HG03460 (cell line): ENCODE measurements at regions not wholly inside any gene's neighbourhood (a gene's known extent, or its start where the extent isn't known, plus 50 kb on each side); places are given as distances from the start of the nearest gene placed in this dataset.

Experiments used
- ATAC-seq: cut with Tn5 transposase; IDR thresholded peaks from one replicate; pipeline ENCODE4 v1.9.1; 2021; ENCODE audit not compliant: unreplicated experiment

- ATAC-seq: no peak
Measured at GRCh38 chr9:113701774-113702755, 174.0 kb upstream of the ZNF618 start.

DNA sequence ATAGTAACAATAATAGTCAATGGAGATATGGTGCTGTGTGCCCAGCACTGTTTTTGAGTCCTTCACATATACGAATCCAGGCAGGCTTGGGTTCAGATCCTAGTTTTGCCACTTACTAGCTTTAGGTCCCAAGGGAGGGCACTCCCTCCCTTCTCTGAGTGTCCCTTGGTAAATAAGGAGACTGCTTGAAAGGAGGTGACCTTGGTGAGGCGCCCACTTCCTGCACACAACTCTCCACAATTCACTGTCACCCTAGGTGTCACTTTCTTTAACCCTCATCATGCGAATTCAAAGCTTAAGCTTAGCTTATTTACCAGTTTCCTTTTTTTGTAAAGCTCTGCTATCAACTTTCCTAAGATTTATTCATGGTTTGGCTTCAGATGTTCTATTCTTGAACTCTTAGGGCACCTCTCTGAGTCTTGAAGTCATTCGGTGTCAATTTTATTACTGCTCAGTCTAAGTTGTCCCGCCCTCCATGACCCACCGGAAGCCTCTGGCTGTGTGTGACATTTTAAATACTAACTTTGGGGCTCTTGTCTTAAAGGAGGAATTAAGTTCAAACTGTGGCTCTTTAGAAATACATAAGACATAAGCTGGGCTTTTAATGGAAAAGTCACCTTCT, 170.7 kb upstream of the ZNF618 start:
- no peak for ATAC-seq

DNA sequence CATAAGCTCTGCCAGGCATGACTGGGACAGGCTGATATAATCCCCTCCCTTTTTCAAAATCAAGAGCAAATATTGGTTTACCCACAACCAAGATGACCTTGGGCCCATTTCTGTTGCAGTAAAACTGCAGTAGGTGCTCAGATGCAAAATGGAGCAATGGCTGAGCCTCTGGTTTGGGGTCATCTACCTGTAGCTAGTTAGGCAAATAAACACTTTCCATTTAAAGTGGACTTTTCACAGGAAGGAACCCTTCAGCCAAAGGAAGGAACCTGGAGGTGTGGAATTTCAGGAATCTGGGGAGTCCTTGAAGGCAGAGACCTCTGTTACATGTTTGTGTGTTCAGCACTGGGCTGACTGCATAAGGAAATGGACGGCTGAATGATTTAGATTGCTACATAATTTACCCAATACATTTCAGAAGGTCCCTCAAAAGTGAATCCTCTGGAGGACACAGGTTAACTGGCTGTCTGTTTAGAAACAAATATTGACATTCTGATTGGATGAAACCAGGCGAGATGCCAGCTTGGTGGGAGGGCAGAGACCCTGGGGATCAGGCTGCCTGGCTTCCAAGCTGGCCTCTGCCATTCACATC, 170.1 kb upstream of the ZNF618 start:
- ATAC-seq: no peak

DNA sequence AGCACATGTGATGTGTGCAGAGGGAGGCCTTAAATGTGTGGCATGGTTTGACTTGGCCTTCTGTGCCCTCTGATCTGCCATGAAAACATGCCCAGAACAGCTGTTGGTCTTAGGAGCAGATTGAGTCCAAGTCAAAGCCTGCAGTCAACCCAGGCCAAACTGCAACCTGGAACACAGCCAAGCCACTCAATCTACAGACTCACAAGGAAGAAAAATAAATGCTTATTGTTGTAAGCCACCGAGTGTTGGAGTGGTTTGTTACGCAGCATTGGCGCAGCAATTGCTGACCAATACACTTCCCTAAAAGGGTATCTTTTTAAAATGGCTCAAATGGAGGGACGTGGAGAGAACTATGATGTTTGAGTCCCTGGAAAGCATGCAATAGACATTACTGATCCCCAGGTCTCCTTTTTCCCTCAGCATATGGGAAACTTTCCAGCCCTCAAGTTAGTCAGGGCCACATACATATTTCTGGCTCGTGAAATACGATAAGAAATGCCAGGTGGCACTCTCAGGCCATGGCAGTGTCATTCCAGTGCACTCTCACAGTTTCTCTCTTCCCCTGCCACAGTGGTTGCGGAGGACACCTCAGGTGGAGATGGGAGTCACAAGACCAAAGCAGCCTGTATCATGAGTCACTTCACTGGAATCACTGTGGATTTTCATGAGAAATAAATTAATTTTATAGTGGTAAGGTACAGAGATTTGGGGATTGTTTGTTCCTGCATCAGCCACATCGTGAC, 168.0 kb upstream of the ZNF618 start:
- no peak for ATAC-seq

DNA sequence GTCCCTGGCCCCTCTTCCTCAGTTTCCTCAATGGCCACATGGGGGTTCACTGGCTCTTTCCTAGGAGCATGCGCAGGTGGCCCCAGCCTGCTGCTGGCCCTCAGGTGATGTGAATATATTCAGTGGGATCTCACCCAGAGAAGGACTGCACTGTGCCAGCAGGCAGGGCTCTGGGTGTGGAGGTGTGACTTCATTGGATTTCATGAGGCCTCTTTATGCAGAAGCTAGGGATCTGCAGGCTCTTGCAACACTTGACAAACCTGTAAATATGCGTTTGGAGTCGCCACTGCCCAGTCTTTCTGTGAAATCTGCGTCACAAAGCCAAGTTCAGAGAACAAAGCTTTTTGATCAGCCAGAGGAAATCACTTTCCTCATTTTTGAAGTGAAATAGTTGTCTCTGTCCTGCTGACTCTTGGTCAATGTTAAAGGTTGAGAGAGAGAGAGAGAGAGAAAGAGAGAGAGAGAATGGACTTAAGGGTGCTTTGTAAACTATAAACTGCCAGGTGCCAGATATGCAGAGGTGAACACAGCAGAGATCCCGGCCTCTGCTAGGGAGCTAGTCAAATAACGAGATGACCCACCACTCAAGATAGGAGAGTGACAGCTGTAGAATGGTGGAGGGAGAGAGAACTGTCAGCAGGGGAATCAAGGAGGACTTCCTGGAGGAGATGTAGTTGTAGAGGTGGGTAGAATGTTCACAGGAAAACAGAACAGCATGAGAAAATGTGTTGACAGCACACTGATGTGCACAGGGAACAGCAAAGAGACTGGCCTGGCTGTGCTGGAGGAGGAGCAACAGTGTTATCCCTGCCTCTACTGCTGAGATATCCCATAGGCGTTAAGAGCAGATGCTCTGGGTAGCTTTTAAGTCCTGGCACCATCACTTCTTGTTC, 167.0 kb upstream of the ZNF618 start:
- ATAC-seq: no peak

GRCh38 chr9:113709721-113710120, 166.4 kb upstream of the ZNF618 start:
- no peak for ATAC-seq

GRCh38 chr9:113711251-113711650, 164.9 kb upstream of the ZNF618 start:
- ATAC-seq: no peak

DNA sequence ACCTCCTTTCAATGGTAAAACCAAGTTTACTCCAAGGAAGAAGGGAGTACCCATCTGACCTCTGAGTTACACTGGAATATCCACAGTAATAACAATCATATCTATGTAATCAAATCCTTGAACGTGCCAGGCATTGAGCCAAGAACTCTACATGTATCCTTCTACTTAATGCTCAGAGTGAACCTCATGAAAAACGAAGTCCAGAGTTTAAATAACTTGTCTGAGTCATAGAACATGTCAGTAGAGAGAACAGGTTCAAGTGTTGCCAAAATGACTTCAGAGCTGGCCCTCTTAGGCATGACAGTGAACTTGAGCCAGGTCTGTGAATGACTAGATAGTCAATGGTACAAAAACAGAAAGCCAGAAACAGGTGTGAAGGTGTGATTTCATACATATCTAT, 164.1 kb upstream of the ZNF618 start:
- no peak for ATAC-seq

DNA sequence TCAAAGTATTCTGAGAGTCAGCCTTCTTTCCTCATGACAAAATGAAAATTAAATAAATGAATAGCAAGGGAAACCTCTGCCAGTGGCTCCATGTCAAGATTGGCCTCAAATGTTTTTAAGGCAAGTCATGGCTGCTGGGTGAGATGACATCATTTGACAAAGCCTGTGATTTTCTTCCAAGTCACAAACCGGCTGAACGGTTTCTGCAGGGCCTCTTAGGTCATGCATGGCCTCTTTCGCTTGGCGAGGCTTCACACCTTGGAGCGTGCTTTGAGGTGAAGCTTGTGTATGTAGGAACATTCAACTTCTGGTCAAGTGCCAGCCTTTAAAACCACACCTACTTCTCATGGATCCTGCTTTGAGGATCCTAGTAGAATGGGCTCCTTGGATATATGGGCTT, 161.0 kb upstream of the ZNF618 start:
- no peak for ATAC-seq

- ATAC-seq: no peak
Measured at GRCh38 chr9:113719919-113720318, 156.2 kb upstream of the ZNF618 start.

- no peak for ATAC-seq
Measured at GRCh38 chr9:113720495-113720894, 155.6 kb upstream of the ZNF618 start.

DNA sequence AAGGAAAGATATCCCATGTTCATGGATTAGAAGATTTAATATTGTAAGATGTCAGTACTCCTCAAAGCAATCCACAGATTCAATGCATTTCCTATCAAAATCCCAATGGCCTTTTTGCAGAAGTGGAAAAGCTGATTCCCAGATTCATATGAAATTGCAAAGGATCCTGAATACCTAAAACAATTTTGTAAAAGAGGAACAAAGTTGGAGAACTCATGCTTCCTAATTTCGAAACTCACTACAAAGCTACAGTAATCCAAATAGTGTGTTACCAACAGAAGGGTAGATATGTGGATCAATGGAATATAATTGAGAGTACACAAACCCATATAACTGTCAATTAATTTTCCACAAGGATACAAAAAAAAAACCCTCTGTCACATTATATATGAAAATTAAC, 154.3 kb upstream of the ZNF618 start:
- no peak for ATAC-seq

DNA sequence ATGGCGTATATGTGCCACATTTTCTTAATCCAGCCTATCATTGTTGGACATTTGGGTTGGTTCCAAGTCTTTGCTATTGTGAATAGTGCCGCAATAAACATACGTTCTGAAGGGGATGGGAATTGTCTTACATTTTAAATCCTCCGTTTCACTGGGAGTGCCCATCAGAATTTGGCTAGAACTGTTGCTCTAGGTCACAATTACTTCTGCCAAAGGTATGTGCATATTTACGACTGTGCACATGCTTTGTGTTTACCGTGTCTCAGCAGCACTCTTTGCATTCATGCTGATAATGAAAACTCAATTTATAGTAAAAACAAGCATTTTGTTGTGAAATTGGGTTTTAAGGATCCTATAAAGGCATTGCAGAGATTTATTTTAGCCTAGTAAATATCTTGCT, 151.9 kb upstream of the ZNF618 start:
- ATAC-seq: no peak

- ATAC-seq: no peak
Measured at GRCh38 chr9:113728989-113729388, 147.1 kb upstream of the ZNF618 start.

DNA sequence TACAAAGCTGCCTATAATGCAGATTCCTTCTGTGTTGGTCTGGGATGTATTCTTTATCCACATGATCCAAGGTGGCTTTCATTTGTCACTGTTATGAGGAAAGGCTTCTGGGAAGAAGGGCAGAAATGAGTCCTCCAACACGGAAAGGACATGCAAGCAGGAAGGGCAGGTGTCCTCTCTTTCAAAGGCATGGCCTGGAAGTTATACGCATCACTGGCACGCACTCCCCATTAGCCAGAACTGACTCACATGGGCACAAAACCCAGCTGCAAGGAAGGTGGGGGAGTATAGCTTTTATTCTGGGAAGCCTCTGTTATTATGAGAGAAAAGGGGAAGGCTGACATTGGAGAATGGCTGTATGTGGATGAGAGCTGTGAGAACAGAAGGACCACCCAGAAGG, 141.3 kb upstream of the ZNF618 start:
- ATAC-seq: no peak

GRCh38 chr9:113737517-113738271, 138.4 kb upstream of the ZNF618 start:
- no peak for ATAC-seq

DNA sequence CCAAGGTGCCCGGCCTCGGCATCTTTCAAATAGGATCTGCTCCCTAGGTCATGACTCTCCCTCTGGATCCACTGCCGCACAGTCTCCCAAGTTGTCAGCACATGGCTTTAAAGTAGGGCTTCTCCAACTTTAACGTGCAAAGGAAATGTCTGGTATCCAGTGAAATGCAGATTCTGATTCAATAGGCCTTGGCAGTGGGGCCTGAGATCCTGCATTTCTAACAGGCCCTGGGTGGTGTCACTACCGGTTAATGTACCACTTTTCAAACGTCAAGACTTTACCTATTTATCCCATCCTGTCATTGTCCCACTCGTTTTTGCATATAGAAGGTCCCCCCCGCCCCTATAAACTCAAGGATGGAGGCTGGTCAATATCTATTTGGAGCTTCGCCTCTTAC, 137.6 kb upstream of the ZNF618 start:
- ATAC-seq: no peak

DNA sequence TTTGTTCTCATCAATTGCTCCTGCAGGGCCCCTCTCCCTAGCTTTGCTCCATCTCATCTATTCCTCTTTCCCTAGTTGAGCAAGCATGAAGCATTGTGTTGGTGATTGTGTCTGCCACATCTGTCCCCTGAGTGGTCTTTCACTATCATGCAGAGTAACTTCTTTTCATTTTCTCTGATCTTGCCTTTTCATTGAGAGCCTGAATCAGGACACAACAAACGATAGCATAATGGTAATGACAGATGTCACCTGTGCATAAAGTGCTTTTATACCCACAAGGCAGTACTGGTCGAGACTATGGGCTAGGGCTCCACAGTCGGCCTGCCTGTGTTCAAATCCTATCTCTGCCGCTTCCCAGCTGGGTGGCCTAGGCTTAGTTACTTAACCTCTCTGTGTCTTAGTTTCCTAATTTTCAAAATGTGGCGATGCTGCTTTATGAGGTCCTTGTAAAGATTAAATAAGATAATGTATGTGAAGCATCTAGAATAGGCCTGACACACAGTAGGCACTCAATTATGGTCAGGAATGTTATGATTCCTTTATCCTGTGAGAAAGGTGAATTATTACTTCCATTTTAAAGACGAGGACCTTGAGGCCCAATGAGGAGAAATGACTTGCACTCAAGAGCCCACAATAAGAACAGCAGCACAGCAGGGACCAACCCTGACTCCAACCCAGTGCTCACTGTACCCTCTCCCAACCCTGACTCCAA, 137.1 kb upstream of the ZNF618 start:
- no peak for ATAC-seq
